Neural cell (in vitro differentiated cells): ENCODE measurements at regions not wholly inside any gene's neighbourhood (a gene's known extent, or its start where the extent isn't known, plus 50 kb on each side); places are given as distances from the start of the nearest gene placed in this dataset.

Experiments used
- CTCF ChIP-seq: fragments of 450-650 bp; IDR thresholded peaks from 2 replicates; pipeline ENCODE4 v1.5.1; 2014; ENCODE audit warnings: antibody characterized with exemption, mild to moderate bottlenecking, moderate library complexity; ENCODE audit not compliant: poor library complexity, severe bottlenecking
- EP300 ChIP-seq: fragments of 450-650 bp; conservative IDR thresholded peaks from 2 replicates; pipeline ENCODE4 v1.6.1; 2014; ENCODE audit warnings: antibody characterized with exemption, mild to moderate bottlenecking, moderate library complexity; ENCODE audit not compliant: poor library complexity, severe bottlenecking
- EZH2 ChIP-seq: fragments of 200-600, 300-800 bp; shearing (Covaris generic), sonication (generic); IDR thresholded peaks from 2 replicates; pipeline ENCODE4 v1.6.1; 2014; ENCODE audit warnings: antibody characterized with exemption, low read length, borderline replicate concordance, mild to moderate bottlenecking; ENCODE audit not compliant: insufficient read depth, poor library complexity, severe bottlenecking
- POLR2AphosphoS5 ChIP-seq: IDR thresholded peaks from 2 replicates; pipeline ENCODE4 v1.6.1; 2012
- RAD21 ChIP-seq: fragments of 450-650 bp; conservative IDR thresholded peaks from 2 replicates; pipeline ENCODE4 v1.6.1; 2014; ENCODE audit warnings: antibody characterized with exemption, mild to moderate bottlenecking, moderate library complexity
- TAF1 ChIP-seq: IDR thresholded peaks from 2 replicates; pipeline ENCODE4 v1.6.1; 2012; ENCODE audit warnings: low read depth

- no peak for TF ChIP-seq POLR2AphosphoS5
- no peak for TF ChIP-seq EP300
- TF ChIP-seq CTCF: no peak
- TF ChIP-seq EZH2: no peak
- no peak for TF ChIP-seq RAD21
- TF ChIP-seq TAF1: no peak
Measured at GRCh38 chr5:71960195-71960594, 147.1 kb upstream of the MAP1B start.
